Psoas muscle (tissue), 7 donors: ENCODE measurements at regions not wholly inside any gene's neighbourhood (a gene's known extent, or its start where the extent isn't known, plus 50 kb on each side); places are given as distances from the start of the nearest gene placed in this dataset.

Experiments used
- ATAC-seq, 4 donors: fragments of 200-7000 bp; cut with Tn5 transposase; one replicate each; pipeline ENCODE4 v1.9.1; 2020; ENCODE audit warnings: moderate library complexity in 3 of 4, mild to moderate bottlenecking in 2 of 4
- DNase-seq, 2 donors: peaks; one replicate each; pipeline ENCODE4 v3.0.0-alpha.2; 2020
- H3K27ac ChIP-seq: fragments of 200-600 bp; one replicate; pipeline ENCODE4 v1.8.0; 2022
- H3K27me3 ChIP-seq, 3 donors: fragments of 200-600 bp in 1 of 3; one replicate each; pipeline versions ENCODE4 v1.6.1 to v1.8.0; 2013 to 2022; ENCODE audit warnings: low read length in 2 of 3, mild to moderate bottlenecking in 2 of 3, moderate library complexity in 1 of 3; ENCODE audit not compliant: insufficient read depth in 3 of 3
- H3K36me3 ChIP-seq, 2 donors: fragments of 200-600 bp in 1 of 2; one replicate each; pipeline versions ENCODE4 v1.6.1 to v1.8.0; 2013 to 2022; ENCODE audit warnings: low read depth in 1 of 2, mild to moderate bottlenecking in 1 of 2, moderate library complexity in 1 of 2; ENCODE audit not compliant: insufficient read depth in 1 of 2
- H3K4me1 ChIP-seq: fragments of 200-600 bp; one replicate; pipeline ENCODE4 v1.8.0; 2022
- H3K4me3 ChIP-seq: fragments of 200-600 bp; one replicate; pipeline ENCODE4 v1.8.0; 2022; ENCODE audit warnings: mild to moderate bottlenecking
- H3K9me3 ChIP-seq: fragments of 200-600 bp; one replicate; pipeline ENCODE4 v1.8.0; 2022
- WGBS, 3 donors: extraction: QIAGEN DNeasy Blood & Tissue Kit; methylation state at CpG; one replicate each; pipeline versions ENCODE4 v1.1.6 to v1.1.7; 2013; 5-methylcytosine and 5-hydroxymethylcytosine counted together
- intact Hi-C, 2 donors: fragments of 100-400 bp; cut with DNase I; formaldehyde crosslinking; loops; one replicate each; pipeline versions ENCODE4 v1.11.0 to v1.14.2; 2022
- TF ChIP-seq, protein P1 (sequence below): fragments of 200-600 bp; IDR thresholded peaks from one replicate; pipeline ENCODE4 v1.8.0; 2022; ENCODE audit warnings: antibody characterized with exemption
- donor health status: healthy with polysubstance abuse.
- donor health status: DM: no; HTN: no; CAD: no; lungs with moderate emphysema.
- donor health status: Bipolar disorder and iron deficiency.
- donor health status: healthy.
- donor health status: DM: yes; HTN: yes; CAD: no.
- donor health status: DM: no; HTN: no; CAD: no.
- donor health status: DM: yes; HTN: yes; CAD: no.

DNA sequence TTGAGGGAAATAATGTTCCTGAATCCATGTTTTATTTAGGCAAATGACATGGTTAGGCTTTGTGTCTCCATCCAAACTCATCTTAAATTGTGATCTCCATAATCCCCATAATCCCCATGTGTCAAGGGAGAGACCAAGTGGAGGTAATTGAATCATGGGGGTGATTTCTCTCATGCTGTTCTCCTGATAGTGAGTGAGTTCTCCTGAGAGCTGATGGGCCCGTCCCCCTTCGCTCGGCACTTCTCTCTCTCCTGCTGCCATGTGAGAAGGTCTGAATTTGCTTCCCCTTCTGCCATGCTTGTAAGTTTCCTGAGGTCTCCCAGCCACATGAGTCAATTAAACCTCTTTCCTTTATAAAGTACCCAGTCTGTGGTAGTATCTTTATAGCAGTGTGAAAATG lies 563.0 kb upstream of the NR3C2 start:
- H3K27me3 ChIP-seq: no peaks in the 10 kb centered on the region
- no peak for DNase-seq
- H3K36me3 ChIP-seq: no peaks in the 10 kb centered on the region
- no peaks in the 10 kb centered on the region for H3K9me3 ChIP-seq
- no peak overlapping the region for H3K27ac ChIP-seq
- intact Hi-C loops: no loop called here
- H3K4me1 ChIP-seq: no peaks in the 10 kb centered on the region
- WGBS, 3 donors: 93 to 98% (median 94%) methylated on average over 3 of the region's 3 CpGs
- TF ChIP-seq, protein P1, sequence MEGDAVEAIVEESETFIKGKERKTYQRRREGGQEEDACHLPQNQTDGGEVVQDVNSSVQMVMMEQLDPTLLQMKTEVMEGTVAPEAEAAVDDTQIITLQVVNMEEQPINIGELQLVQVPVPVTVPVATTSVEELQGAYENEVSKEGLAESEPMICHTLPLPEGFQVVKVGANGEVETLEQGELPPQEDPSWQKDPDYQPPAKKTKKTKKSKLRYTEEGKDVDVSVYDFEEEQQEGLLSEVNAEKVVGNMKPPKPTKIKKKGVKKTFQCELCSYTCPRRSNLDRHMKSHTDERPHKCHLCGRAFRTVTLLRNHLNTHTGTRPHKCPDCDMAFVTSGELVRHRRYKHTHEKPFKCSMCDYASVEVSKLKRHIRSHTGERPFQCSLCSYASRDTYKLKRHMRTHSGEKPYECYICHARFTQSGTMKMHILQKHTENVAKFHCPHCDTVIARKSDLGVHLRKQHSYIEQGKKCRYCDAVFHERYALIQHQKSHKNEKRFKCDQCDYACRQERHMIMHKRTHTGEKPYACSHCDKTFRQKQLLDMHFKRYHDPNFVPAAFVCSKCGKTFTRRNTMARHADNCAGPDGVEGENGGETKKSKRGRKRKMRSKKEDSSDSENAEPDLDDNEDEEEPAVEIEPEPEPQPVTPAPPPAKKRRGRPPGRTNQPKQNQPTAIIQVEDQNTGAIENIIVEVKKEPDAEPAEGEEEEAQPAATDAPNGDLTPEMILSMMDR: no peak
- no peak overlapping the region for H3K4me3 ChIP-seq
- ATAC-seq: no peak

DNA sequence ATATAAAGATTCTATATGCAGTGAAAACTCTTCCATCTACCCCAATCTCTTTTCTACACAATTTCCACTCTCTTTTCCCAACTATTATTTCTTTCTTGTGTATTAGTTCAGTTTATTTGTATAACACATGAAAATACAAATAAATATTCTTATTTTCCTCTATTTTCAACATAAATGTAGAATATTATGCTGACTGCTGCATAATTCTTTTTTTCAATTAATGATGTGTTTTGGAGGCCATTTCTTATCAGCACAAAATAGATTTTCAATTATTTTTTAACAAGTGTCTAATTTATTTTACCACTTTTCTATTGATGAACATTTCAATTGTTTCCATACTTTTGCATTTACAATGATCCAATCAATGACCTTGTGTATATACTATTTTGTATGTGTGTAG lies 557.7 kb upstream of the NR3C2 start:
- H3K9me3 ChIP-seq: no peaks in the 10 kb centered on the region
- H3K27me3 ChIP-seq: no peaks in the 10 kb centered on the region
- no peak overlapping the region for H3K27ac ChIP-seq
- intact Hi-C loops: no loop called here
- no peaks in the 10 kb centered on the region for H3K36me3 ChIP-seq
- H3K4me1 ChIP-seq: no peaks in the 10 kb centered on the region
- DNase-seq: no peak
- TF ChIP-seq, protein P1: no peak
- ATAC-seq: no peak
- H3K4me3 ChIP-seq: no peak overlapping the region

DNA sequence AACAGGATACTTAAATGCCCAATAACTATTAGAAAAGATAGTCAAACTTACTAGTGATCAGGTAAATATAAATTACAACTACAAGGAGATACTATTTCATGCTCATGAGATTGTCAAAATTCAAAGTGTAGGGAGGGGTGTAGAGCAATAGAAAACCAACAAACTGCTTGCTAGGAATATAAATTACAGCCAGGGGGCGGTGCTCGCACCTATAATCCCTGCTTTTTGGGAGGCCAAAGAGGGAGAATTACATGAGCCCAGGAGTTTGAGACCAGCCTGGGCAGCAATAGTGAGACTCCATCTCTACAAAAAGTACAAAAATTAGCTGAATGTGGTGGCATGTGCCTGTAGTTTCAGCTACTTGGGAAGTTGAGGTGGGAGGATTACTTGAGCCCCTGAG lies 556.5 kb upstream of the NR3C2 start:
- Histone ChIP-seq H3K9me3 (no peaks in the 10 kb centered on the region), H3K36me3 (no peaks in the 10 kb centered on the region), H3K4me3 (no peak overlapping the region), H3K27me3 (no peaks in the 10 kb centered on the region), H3K27ac (no peak overlapping the region), H3K4me1 (no peaks in the 10 kb centered on the region)
- intact Hi-C loops: no loop called here
- ATAC-seq (no peak), DNase-seq (no peak)
- 77 to 93% (median 82%) methylated on average over 2 of the region's 2 CpGs for WGBS, 3 donors
- TF ChIP-seq, protein P1: no peak

DNA sequence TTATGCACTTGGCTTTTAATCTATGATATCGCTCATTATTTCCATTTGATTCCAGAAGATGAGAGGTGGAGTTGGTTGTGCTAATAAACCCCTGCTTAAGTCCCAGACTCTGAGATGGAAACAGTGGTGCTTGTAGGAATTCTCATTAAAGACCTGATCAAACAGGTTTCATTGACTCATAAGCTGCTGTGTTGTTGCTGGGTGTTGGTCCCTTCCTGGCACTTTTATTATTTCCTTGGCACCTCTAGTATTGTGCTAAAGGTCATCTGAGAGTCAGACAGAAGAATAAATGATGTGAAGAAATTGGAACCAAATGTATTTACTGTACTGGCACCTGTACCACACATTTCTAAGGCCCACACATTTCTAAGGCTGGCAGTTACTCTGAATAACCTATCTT lies 544.7 kb upstream of the NR3C2 start:
- H3K4me1 ChIP-seq: no peaks in the 10 kb centered on the region
- 0 to 97% (median 36%) methylated on average over 1 of the region's 1 CpG for WGBS, 3 donors
- DNase-seq (no peak), ATAC-seq (no peak)
- H3K27me3 ChIP-seq: no peaks in the 10 kb centered on the region
- TF ChIP-seq, protein P1: no peak
- no peaks in the 10 kb centered on the region for H3K9me3 ChIP-seq
- no peak overlapping the region for H3K4me3 ChIP-seq
- H3K27ac ChIP-seq: no peak overlapping the region
- no peaks in the 10 kb centered on the region for H3K36me3 ChIP-seq
- intact Hi-C loops: no loop called here

DNA sequence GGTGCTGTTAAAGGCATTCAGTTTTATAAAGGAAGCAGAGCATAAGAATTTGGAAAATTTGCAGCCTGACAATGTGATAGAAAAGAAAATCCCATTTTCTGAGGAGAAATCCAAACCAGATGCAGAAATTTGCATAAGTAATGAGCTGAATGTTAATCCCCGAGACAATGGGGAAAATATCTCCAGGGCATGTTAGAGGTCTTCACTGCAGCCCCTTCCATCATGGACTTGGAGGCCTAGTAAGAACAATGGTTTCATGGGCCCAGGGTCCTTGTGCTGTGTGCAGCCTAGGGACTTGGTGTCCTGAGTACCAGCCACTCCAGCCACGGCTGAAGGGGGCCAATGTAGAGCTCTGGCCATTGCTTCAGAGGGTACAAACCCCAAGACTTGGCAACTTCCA lies 542.7 kb upstream of the NR3C2 start:
- H3K4me1 ChIP-seq: no peaks in the 10 kb centered on the region
- H3K27me3 ChIP-seq: no peaks in the 10 kb centered on the region
- H3K4me3 ChIP-seq: no peak overlapping the region
- no peaks in the 10 kb centered on the region for H3K9me3 ChIP-seq
- H3K36me3 ChIP-seq: no peaks in the 10 kb centered on the region
- intact Hi-C loops: no loop called here
- DNase-seq: no peak
- TF ChIP-seq, protein P1: no peak
- H3K27ac ChIP-seq: no peak overlapping the region
- 90 to 97% (median 95%) methylated on average over 2 of the region's 2 CpGs for WGBS, 3 donors
- no peak for ATAC-seq
